ENCODE measurements at regions not wholly inside any gene's neighbourhood (a gene's known extent, or its start where the extent isn't known, plus 50 kb on each side); places are given as distances from the start of the nearest gene placed in this dataset.
A peak's percentile ranks its signal among the peaks of the same experiment; 100 is the strongest.

DNA sequence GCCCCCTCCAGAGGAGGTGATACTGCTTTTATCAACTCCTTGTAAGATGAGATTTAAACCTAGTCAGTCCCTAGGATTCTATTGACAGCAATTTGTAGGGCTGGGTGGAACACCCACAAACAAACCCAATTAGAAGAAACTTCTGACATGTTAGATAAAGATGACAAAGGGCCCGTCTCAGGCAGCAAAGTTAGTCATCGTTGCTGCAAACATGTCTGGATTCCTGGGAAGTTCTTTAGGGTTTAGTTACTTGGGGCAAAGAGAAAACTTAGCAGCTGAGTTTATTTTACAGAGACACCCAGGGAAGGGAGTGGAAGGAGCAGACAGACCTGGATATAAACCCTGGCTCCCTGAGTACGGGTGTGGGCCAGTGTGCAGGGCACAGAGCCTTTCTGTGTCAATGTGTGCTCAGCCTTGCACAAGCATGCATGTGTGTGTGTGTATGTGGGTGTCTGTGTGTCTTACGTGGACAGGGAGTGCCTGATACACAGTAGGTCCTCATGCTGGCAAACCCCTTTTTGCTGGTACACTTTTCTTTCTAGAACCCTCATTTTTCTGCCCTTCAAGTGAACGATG lies 130.0 kb upstream of the STX18 start:
- DNase-seq (ENCODE audit: extremely low read depth, low read depth), result no peak
- TF ChIP-seq, protein P1, sequence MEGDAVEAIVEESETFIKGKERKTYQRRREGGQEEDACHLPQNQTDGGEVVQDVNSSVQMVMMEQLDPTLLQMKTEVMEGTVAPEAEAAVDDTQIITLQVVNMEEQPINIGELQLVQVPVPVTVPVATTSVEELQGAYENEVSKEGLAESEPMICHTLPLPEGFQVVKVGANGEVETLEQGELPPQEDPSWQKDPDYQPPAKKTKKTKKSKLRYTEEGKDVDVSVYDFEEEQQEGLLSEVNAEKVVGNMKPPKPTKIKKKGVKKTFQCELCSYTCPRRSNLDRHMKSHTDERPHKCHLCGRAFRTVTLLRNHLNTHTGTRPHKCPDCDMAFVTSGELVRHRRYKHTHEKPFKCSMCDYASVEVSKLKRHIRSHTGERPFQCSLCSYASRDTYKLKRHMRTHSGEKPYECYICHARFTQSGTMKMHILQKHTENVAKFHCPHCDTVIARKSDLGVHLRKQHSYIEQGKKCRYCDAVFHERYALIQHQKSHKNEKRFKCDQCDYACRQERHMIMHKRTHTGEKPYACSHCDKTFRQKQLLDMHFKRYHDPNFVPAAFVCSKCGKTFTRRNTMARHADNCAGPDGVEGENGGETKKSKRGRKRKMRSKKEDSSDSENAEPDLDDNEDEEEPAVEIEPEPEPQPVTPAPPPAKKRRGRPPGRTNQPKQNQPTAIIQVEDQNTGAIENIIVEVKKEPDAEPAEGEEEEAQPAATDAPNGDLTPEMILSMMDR (IDR thresholded peaks at IDR 0.05; ENCODE audit: low read depth, low read length), result no peak

DNA sequence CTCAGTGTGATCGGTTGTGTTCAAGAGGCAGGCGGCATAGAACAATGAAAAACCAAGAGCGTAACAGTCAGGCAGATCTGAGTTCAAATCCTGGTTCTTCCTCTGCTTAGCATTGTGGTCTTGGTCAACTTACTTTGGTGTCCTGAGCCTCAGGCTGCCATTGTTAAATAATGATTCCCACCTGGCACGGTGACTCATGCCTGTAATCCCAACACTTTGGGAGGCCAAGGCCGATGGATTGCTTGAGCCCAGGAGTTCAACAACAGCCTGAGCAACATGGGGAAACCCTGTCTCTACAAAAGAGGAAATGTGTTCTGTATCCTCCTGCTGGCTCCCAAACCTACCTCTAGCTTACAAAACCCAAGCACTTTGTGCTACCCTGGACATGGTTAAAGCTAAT lies 129.0 kb upstream of the STX18 start:
- no peak for DNase-seq (ENCODE audit: extremely low read depth, low read depth)

DNA sequence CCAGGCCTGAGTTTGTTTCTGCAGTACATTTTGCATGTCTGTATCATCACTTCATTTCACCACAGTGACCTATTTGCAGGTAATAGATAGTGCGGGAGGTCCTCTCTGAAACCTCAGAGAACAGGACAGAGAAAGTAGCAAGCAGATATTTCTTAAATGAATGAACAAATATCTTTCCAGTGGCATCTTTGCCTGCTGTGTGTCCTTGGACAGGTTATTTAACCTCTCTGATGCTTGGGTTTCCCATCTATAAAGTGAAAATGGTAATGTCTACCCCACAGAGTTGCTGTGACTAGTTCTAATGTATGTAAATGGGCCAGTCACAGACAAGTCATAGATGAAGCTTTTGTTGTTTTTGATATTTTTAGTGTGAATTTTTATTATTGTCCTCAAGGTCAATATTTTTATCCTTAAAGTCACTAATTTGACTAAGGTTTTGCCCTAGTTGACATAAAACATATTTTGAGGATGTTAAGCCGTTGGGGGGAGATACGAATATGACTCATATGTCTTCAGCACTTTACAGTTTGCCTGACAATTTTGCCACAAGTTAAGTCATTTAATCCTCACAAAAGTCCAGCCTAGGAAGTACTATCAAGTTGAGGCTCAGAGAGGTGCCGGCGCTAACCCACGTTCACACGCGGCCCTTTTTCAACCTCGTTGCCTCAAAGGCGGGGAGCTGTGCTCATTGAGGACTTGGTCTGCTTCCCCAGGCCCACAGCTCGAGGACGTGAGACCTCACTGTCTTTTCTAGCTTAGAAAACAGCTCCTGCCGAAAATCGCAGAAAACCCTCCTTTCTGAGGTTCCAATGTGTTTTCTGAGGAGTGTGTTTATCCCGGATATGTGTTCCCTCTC lies 126.7 kb upstream of the STX18 start:
- DNase-seq (ENCODE audit: extremely low read depth, low read depth), result no peak
- TF ChIP-seq, protein P1 (IDR thresholded peaks at IDR 0.05; ENCODE audit: low read depth, low read length), result no peak

More for the DNA sequence above, 129.0 kb upstream of the STX18 start:
- TF ChIP-seq, protein P1 (IDR thresholded peaks at IDR 0.05; ENCODE audit: low read depth, low read length), result no peak

DNA sequence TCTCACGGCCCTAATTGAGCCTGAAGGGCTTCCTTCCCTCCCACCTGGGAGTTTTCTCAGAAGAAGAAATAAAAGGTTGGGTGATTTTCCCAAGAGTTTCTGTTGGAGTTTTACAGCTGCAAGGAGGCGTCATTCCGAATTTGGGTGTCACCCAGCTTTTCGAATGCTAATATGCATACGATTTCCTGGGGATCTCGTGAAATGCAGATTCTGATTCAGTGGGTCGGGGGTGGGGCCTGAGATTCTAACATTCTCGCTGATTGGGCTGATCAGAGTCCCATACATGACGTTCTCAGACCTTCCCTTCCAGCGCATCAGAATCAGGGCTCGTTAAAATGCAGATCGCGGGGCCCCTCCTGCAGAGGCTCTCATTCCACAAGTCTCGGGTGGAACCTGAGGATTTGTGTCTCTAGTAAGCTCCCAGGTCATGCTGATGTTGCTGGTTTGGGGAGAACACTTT lies 125.8 kb upstream of the STX18 start:
- DNase-seq (ENCODE audit: extremely low read depth, low read depth), result no peak
- TF ChIP-seq, protein P1 (IDR thresholded peaks at IDR 0.05; ENCODE audit: low read depth, low read length), result no peak

DNA sequence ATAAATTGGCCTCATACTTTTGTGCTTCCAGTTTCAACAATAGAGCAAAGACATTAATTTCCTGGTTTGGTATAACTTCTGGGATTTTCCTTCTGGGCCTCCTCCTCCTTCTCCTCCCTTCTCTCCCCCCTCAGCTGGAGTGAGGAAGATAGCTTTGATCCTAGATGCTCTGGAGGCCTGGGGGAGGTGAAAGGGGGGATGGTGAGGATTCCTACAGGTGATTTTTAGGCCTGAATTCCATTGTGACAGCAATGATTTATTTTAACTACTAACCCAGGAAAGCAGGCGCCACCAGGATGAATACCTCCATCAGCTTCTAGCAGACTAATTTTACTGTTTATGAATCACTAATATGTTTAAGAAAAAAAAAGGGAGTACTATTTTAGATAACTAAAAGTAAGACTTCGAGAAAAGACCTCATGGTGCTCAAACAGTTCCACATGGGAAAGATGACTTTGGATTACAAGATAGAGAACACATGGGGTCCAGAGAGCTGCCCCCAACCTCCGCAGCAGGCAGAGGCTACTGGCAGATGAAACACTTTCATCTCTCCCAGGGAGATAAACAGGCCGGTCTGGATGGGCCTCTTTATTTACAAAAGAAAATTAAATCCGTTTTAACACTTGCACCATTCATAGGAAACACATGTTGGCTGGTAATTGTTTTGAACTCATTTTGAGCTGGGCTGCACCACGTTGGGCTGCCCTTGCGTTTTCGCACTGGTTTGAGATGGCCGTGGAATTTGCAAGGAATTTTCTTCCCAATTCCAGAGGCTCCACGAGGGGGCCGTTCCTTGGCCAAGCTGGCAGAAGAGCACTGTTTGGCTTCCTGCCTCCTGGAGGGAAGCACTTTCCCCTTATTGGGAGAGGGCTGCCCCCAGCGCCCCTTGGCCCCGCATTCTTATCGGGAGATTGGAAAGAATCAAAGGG lies 125.1 kb upstream of the STX18 start:
- TF ChIP-seq, protein P1 (IDR thresholded peaks at IDR 0.05; ENCODE audit: low read depth, low read length), result peak; percentile 18

DNA sequence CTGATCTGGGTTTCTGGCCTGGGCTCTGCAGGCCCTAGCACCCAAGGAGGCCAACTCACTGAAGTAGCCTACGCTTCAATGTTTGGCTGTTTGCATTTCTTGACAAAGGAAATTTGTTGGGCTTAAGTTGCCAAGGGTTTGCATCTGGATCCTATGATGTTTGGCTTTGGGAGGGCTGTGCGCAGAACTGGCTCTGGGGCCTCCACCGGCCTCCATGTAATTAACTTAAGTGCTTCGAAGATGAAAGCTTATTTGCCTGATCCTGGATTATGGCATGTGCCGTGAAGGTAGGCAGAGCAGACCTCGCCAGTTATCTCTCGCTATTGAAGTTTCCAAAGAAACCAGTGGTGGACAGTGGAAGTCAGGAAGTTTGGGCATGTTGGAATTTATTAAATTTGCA lies 124.3 kb upstream of the STX18 start:
- DNase-seq (ENCODE audit: extremely low read depth, low read depth), result no peak
- TF ChIP-seq, protein P1 (IDR thresholded peaks at IDR 0.05; ENCODE audit: low read depth, low read length), result no peak

More for the DNA sequence above, 125.1 kb upstream of the STX18 start:
- peak; percentile 39 for DNase-seq (ENCODE audit: extremely low read depth, low read depth)
